ENCODE measurements at regions not wholly inside any gene's neighbourhood (a gene's known extent, or its start where the extent isn't known, plus 50 kb on each side); places are given as distances from the start of the nearest gene placed in this dataset.

DNA sequence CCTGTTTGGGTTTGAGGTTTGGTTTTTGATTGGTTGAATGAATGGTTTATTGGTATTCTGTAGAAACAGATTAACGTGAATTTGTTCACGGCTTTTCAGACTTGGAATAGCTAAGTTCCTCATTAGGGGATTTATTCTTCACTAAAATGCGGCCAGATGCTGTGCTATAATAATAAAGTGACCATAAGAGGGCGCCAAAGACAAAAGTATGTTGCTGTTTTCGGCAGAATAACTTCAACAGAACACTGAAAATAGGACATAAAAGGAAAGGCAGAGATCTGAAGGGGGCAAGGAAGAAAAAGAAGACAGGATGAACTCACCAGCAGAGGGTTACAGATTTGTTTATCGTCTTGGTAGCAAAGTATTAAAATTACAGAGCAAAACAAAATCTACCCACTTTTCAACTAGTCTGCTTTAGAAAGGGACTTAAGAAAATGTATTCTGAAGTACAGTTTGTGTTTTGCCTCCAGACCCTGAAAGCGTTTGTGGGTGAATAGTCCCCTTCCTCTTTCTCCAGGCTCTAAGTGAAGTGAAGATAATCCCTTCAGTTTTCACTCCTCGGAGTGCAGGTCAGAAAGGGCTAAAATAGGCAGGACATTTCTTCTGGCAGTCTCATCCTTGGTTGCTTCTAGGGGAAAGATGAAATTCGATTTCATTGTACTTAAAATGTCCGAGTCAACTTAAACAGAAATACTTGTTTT lies 147.6 kb downstream of the IL20RB start:
- TF ChIP-seq, protein P1, sequence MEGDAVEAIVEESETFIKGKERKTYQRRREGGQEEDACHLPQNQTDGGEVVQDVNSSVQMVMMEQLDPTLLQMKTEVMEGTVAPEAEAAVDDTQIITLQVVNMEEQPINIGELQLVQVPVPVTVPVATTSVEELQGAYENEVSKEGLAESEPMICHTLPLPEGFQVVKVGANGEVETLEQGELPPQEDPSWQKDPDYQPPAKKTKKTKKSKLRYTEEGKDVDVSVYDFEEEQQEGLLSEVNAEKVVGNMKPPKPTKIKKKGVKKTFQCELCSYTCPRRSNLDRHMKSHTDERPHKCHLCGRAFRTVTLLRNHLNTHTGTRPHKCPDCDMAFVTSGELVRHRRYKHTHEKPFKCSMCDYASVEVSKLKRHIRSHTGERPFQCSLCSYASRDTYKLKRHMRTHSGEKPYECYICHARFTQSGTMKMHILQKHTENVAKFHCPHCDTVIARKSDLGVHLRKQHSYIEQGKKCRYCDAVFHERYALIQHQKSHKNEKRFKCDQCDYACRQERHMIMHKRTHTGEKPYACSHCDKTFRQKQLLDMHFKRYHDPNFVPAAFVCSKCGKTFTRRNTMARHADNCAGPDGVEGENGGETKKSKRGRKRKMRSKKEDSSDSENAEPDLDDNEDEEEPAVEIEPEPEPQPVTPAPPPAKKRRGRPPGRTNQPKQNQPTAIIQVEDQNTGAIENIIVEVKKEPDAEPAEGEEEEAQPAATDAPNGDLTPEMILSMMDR (optimal IDR thresholded peaks at IDR 0.05 in 1 of 3, IDR thresholded peaks at IDR 0.05 in 1 of 3, conservative IDR thresholded peaks at IDR 0.05 in 1 of 3; ENCODE audit: extremely low read depth in 1 of 3, insufficient read depth in 2 of 3, low read length in 3 of 3) = peak in 2 of 3 experiments; percentile 41 to 48
- TF ChIP-seq EZH2 (IDR thresholded peaks at IDR 0.05; ENCODE audit: low read length) = no peak
